Ectodermal cell (in vitro differentiated cells): ENCODE measurements at regions not wholly inside any gene's neighbourhood (a gene's known extent, or its start where the extent isn't known, plus 50 kb on each side); places are given as distances from the start of the nearest gene placed in this dataset.

ENCODE experiments used
- H3K27ac ChIP-seq: 2 replicates; pipeline ENCODE4 v1.7.0; 2013; ENCODE audit warnings: mild to moderate bottlenecking, low read depth, low read length; ENCODE audit not compliant: insufficient read depth, poor library complexity, severe bottlenecking
- H3K27me3 ChIP-seq: 2 replicates; pipeline ENCODE4 v1.7.0; 2013; ENCODE audit warnings: mild to moderate bottlenecking, low read length; ENCODE audit not compliant: insufficient read depth, control insufficient read depth, poor library complexity, severe bottlenecking
- H3K36me3 ChIP-seq: one replicate; pipeline ENCODE4 v1.7.0; 2013; ENCODE audit warnings: low read length; ENCODE audit not compliant: control insufficient read depth, insufficient read depth
- H3K4me1 ChIP-seq: one replicate; pipeline ENCODE4 v1.7.0; 2013; ENCODE audit warnings: low read length; ENCODE audit not compliant: control insufficient read depth, insufficient read depth
- H3K4me3 ChIP-seq: 2 replicates; pipeline ENCODE4 v1.7.0; 2013; ENCODE audit warnings: low read depth, low read length, control low read depth; ENCODE audit not compliant: insufficient read depth
- H3K9me3 ChIP-seq: 2 replicates; pipeline ENCODE4 v1.7.0; 2013; ENCODE audit warnings: mild to moderate bottlenecking, low read length, moderate library complexity; ENCODE audit not compliant: control insufficient read depth
- WGBS, 2 experiments: methylation state at CpG; one replicate each; pipeline ENCODE4 v1.1.7; 2013; ENCODE audit warnings: missing lambda C conversion rate in 2 of 2; 5-methylcytosine and 5-hydroxymethylcytosine counted together

DNA sequence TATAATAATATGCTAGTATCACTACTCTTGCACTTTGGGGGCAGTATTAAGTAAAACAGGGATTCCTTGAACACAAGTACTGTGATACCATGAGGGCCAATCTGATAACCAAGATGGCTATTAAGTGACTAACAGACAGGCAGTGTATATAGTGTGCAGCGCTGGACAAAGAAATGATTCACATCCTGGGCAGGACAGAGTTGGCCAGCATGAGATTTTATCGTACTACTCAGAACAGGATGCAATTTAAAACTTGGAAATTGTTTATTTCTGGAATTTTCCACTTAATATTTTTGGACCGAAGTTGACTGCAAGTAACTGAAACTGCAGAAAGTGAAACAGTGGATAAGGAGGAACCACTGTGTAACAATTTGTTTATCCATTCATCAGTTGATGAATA is 74.6 kb downstream of the DNTTIP2 start:
- H3K36me3 ChIP-seq, result no peaks in the 10 kb centered on the region
- 94 to 95% methylated on average over 3 of the region's 3 CpGs for WGBS, 2 experiments
- no peaks in the 10 kb centered on the region for H3K27me3 ChIP-seq
- H3K4me1 ChIP-seq, result no peaks in the 10 kb centered on the region
- H3K27ac ChIP-seq, result no peak overlapping the region
- H3K9me3 ChIP-seq, result no peaks in the 10 kb centered on the region
- H3K4me3 ChIP-seq, result no peak overlapping the region

GRCh38 chr1:93801471-93801870 is 77.5 kb downstream of the DNTTIP2 start:
- H3K27me3 ChIP-seq, result no peaks in the 10 kb centered on the region
- H3K27ac ChIP-seq, result no peak overlapping the region
- H3K36me3 ChIP-seq, result no peaks in the 10 kb centered on the region
- 93 to 97% methylated on average over 5 of the region's 5 CpGs for WGBS, 2 experiments
- H3K4me1 ChIP-seq, result no peaks in the 10 kb centered on the region
- H3K4me3 ChIP-seq, result no peak overlapping the region
- no peaks in the 10 kb centered on the region for H3K9me3 ChIP-seq

- 89 to 98% methylated on average over 3 to 5 of the region's 5 CpGs for WGBS, 2 experiments
- Histone ChIP-seq H3K27ac (no peak overlapping the region), H3K4me3 (no peak overlapping the region), H3K36me3 (no peaks in the 10 kb centered on the region), H3K9me3 (no peaks in the 10 kb centered on the region), H3K4me1 (no peaks in the 10 kb centered on the region), H3K27me3 (no peaks in the 10 kb centered on the region)
Observed at GRCh38 chr1:93800856-93801255, 78.2 kb downstream of the DNTTIP2 start.

DNA sequence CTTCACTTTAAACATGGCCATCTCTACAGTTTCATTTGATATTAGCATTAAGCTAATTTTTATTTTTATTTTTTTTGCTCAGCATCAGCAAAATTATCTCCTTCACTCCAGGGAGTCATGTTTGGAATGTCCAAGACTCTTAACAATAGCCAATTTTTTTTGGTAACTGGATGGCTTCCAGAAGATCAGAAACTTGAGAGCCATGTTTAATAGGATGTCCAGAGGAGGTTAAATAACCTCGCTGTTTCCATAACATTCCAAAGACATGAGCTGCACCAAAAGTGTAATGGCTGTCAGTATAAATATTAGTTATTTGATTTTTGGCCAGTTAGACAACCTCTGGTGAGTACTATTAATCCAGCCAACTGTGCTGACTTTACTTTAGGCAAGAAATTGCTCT is 80.7 kb downstream of the DNTTIP2 start:
- no peaks in the 10 kb centered on the region for H3K9me3 ChIP-seq
- H3K27ac ChIP-seq, result no peak overlapping the region
- H3K36me3 ChIP-seq, result no peaks in the 10 kb centered on the region
- no peaks in the 10 kb centered on the region for H3K4me1 ChIP-seq
- no peak overlapping the region for H3K4me3 ChIP-seq
- 96 to 100% methylated on average over 1 of the region's 1 CpG for whole genome bisulfite sequencing, 2 experiments
- H3K27me3 ChIP-seq, result no peaks in the 10 kb centered on the region

DNA sequence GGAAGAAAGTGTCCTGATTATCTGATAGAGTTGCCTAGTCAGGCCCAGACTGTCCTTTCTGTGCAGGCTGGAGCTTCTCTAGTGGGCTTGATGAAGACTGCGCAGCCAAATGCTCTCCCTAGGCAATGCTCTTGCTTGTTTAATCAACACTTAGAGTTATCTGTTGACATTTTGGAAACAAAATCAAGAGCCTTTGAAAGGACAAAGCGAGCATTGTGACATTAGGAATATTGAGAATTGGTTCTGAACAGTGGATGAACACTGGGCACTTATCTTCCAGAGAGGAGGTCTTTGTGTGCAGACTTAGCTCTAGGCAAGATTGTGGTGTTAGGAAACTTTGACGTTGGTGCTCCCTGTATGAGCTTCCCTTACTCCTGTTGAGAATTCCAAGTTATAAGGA is 94.5 kb downstream of the DNTTIP2 start:
- Histone ChIP-seq H3K4me1 (no peaks in the 10 kb centered on the region), H3K4me3 (no peak overlapping the region), H3K27me3 (no peaks in the 10 kb centered on the region), H3K9me3 (no peaks in the 10 kb centered on the region), H3K36me3 (no peaks in the 10 kb centered on the region), H3K27ac (no peak overlapping the region)
- 93% methylated on average over 3 of the region's 3 CpGs for WGBS, 2 experiments

GRCh38 chr1:93783876-93784275 is 95.1 kb downstream of the DNTTIP2 start:
- WGBS, 2 experiments, result 91 to 96% methylated on average over 2 of the region's 2 CpGs
- H3K4me3 ChIP-seq, result no peak overlapping the region
- H3K27ac ChIP-seq, result no peak overlapping the region
- H3K9me3 ChIP-seq, result no peaks in the 10 kb centered on the region
- no peaks in the 10 kb centered on the region for H3K27me3 ChIP-seq
- H3K36me3 ChIP-seq, result no peaks in the 10 kb centered on the region
- no peaks in the 10 kb centered on the region for H3K4me1 ChIP-seq

DNA sequence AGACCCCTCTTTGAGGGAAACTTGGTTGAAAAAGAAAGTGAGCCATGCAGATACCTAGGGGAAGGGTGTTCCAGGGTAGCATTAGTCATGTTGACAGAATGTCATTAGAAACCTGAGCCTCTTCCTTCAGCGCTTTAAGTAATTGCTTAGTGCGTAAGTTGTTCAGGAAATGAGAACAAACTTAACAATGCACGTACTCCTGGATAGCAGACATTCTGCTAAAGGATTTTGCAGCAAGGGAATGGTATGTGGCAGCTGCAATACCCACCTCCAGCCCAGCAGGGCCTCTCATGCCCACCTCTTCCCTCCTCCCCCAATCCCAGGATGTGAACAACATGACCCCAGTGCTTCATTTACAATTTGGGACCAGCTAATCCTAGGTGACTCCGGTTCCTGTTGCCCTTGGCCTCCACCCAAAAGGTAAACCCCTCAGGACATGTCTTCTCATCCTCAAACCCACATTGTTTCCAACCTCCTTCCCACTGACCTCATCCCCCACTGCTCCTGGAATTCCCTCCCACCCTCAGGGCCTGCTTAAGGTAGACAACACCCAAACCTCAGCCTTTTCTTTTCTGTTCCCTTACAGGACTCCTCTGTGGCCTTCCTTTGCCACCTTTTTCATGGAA is 98.0 kb upstream of the BCAR3 start:
- Histone ChIP-seq H3K36me3 (no peaks in the 10 kb centered on the region), H3K4me3 (no peak overlapping the region), H3K9me3 (no peaks in the 10 kb centered on the region), H3K27ac (no peak overlapping the region), H3K4me1 (peaks cover 9% of the 10 kb centered on the region), H3K27me3 (no peaks in the 10 kb centered on the region)
- 91% methylated on average over 4 of the region's 4 CpGs for WGBS, 2 experiments

DNA sequence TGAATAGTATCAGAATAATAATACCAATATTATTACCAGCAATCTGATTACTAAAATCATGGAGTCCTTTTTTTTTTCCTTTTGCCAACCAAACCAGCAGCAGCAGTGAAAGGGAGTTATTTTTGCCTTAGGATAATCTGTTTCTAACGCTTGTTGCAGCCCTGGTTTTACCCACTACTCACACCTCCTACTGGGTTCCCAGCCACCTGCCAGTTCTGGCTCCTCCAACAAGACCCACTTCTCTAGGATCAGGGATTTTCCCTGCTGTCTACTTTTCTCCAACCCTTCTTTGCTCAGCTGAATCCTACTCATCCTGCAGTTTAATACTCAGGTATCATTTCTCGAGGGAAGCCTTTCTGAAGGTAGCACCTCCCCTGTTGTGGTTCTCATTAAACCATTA is 96.8 kb upstream of the BCAR3 start:
- H3K4me3 ChIP-seq, result no peak overlapping the region
- H3K27ac ChIP-seq, result no peak overlapping the region
- peaks cover 10% of the 10 kb centered on the region for H3K4me1 ChIP-seq
- WGBS, 2 experiments, result 89 to 96% methylated on average over 2 of the region's 2 CpGs
- no peaks in the 10 kb centered on the region for H3K36me3 ChIP-seq
- H3K9me3 ChIP-seq, result no peaks in the 10 kb centered on the region
- H3K27me3 ChIP-seq, result no peaks in the 10 kb centered on the region

DNA sequence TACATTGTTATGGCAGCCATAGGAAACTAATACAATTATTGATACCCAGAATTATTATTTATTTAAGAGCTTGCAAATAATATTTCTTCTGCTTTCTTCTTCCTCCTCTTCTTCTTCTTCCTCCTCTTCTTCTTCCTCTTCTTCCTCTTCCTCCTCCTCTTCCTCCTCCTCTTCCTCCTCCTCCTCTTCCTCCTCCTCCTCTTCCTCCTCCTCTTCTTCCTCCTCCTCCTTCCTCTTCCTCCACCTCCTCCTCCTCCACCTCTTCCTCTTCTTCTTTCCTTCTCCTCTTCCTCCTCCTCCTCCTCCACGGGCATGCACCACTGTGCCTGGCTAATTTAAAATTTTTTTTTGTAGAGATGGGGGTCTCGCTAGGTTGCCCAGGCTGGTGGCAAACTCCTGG is 95.6 kb upstream of the BCAR3 start:
- Histone ChIP-seq H3K36me3 (no peaks in the 10 kb centered on the region), H3K9me3 (no peaks in the 10 kb centered on the region), H3K27ac (no peak overlapping the region), H3K27me3 (no peaks in the 10 kb centered on the region), H3K4me1 (peaks cover 10% of the 10 kb centered on the region), H3K4me3 (no peak overlapping the region)
- 93 to 96% methylated on average over 1 to 2 of the region's 2 CpGs for WGBS, 2 experiments

DNA sequence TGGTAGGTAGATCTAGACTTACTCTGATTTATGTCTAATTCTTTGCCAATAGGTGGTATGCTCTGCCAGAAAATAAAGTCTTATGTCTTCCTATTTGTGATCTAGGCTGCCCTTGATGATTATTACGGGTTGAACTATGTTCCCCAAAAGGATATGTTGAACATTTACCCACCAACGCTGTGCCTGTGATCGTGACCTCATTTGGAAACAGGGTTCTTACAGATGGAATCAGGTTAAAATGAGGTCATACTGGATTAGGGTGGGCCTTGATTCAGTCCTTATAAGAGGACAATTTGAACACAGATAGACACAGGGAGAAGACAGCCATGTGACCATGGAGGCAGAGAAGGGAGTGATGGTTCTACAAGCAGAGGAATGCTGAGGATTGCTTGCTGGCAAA is 95.1 kb upstream of the BCAR3 start:
- Histone ChIP-seq H3K4me1 (peaks cover 10% of the 10 kb centered on the region), H3K9me3 (no peaks in the 10 kb centered on the region), H3K27ac (no peak overlapping the region), H3K36me3 (no peaks in the 10 kb centered on the region), H3K4me3 (no peak overlapping the region), H3K27me3 (no peaks in the 10 kb centered on the region)
- 96% methylated on average over 3 of the region's 3 CpGs for WGBS, 2 experiments

DNA sequence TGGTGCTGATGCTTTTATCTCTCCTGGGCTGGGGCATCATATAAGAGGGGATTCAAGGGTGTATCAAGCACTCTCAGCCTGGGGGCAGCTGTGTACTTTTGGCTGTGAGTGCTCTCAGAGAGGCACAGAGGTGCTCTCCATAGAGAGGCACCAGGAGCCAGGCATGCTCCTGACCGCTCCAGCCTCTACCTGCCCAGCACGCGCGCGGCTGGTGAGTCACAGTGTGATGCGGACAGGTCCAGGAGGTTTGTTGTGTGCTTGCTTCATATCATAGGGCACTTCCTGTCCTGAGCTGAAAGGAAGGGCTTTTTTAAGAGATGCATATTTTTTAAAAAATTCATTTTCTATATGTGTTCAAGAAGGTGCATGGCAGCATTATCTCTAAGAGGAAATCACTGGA is 93.6 kb upstream of the BCAR3 start:
- Histone ChIP-seq H3K9me3 (no peaks in the 10 kb centered on the region), H3K36me3 (no peaks in the 10 kb centered on the region), H3K4me3 (no peak overlapping the region), H3K4me1 (peaks cover 13% of the 10 kb centered on the region), H3K27me3 (no peaks in the 10 kb centered on the region), H3K27ac (no peak overlapping the region)
- 91 to 95% methylated on average over 6 of the region's 6 CpGs for WGBS, 2 experiments
